HEK293 (cell line): ENCODE measurements at regions not wholly inside any gene's neighbourhood (a gene's known extent, or its start where the extent isn't known, plus 50 kb on each side); places are given as distances from the start of the nearest gene placed in this dataset.
"Not testable (repeated sequence)": the region's sequence is repeated elsewhere in the genome, so short reads cannot be mapped to it uniquely, and the experiment has no call there.

ENCODE experiments used
- CTCF ChIA-PET: fragments of 350-600 bp; formaldehyde crosslinking; extraction: SDS; loops from one replicate; lab custom pipeline; 2021; ENCODE audit warnings: antibody characterized with exemption; lab: Yijun Ruan, JAX
- POLR2A ChIA-PET: fragments of 300-600 bp; formaldehyde crosslinking; extraction: SDS; loops from one replicate; lab custom pipeline; 2020; ENCODE audit warnings: antibody characterized with exemption, inconsistent platforms; lab: Yijun Ruan, JAX
- H3K27ac ChIP-seq: fragments of 200-500 bp; sonication (Bioruptor generic); 2 replicates; pipeline ENCODE4 v1.5.1; 2014; ENCODE audit warnings: low read depth, low read length, control low read depth, inconsistent platforms; ENCODE audit errors: extremely low read depth
- H3K36me3 ChIP-seq, 2 experiments: fragments of 200-500 bp in 1 of 2; sonication (Bioruptor generic) in 1 of 2; 1 replicate in 1 of 2; 2 replicates in 1 of 2; pipeline ENCODE4 v1.5.1; 2014 to 2017; ENCODE audit warnings: inconsistent platforms in 2 of 2, low read length in 2 of 2; ENCODE audit not compliant: control insufficient read depth in 2 of 2, insufficient read depth in 1 of 2
- H3K4me1 ChIP-seq: fragments of 200-500 bp; sonication (Bioruptor generic); 2 replicates; pipeline ENCODE4 v1.5.1; 2014; ENCODE audit warnings: mild to moderate bottlenecking, low read length, inconsistent platforms; ENCODE audit not compliant: control insufficient read depth, insufficient read depth
- H3K4me3 ChIP-seq: 2 replicates; pipeline ENCODE4 v1.5.1; 2011; ENCODE audit warnings: low read depth, mild to moderate bottlenecking, control low read depth, low read length, moderate library complexity
- H3K9me3 ChIP-seq: fragments of 200-500 bp; sonication (Bioruptor generic); 2 replicates; pipeline ENCODE4 v1.5.1; 2014; ENCODE audit warnings: low read depth, low read length, inconsistent platforms; ENCODE audit not compliant: control insufficient read depth, insufficient read depth
- FEZF1 ChIP-seq: fragments of 450-650 bp; formaldehyde crosslinking; IDR thresholded peaks from 2 replicates; pipeline ENCODE4 v1.5.1; 2016; ENCODE audit warnings: missing biosample characterization, missing genetic modification characterization
- GLIS1 ChIP-seq: fragments of 450-650 bp; formaldehyde crosslinking; IDR thresholded peaks from 2 replicates; pipeline ENCODE4 v1.5.1; 2016; ENCODE audit warnings: missing biosample characterization, missing genetic modification characterization
- OVOL3 ChIP-seq: fragments of 450-650 bp; formaldehyde crosslinking; IDR thresholded peaks from 2 replicates; pipeline ENCODE4 v1.5.1; 2016; ENCODE audit warnings: missing biosample characterization, missing genetic modification characterization
- SETDB1 ChIP-seq: IDR thresholded peaks from one replicate; pipeline ENCODE4 v1.6.1; 2017; ENCODE audit warnings: mild to moderate bottlenecking, low read length, moderate library complexity, mixed read lengths; ENCODE audit not compliant: insufficient read length
- ZBTB21 ChIP-seq: fragments of 450-650 bp; formaldehyde crosslinking; IDR thresholded peaks from 2 replicates; pipeline ENCODE4 v1.5.1; 2017; ENCODE audit warnings: missing biosample characterization, missing genetic modification characterization
- ZNF138 ChIP-seq: fragments of 450-650 bp; formaldehyde crosslinking; IDR thresholded peaks from 2 replicates; pipeline ENCODE4 v1.5.1; 2016; ENCODE audit warnings: missing biosample characterization, missing genetic modification characterization, borderline replicate concordance
- ZNF529 ChIP-seq: fragments of 450-650 bp; formaldehyde crosslinking; IDR thresholded peaks from 2 replicates; pipeline ENCODE4 v1.5.1; 2017; ENCODE audit warnings: missing genetic modification characterization, missing biosample characterization; ENCODE audit not compliant: insufficient replicate concordance
- ZNF555 ChIP-seq: fragments of 450-650 bp; formaldehyde crosslinking; conservative IDR thresholded peaks from 2 replicates; pipeline ENCODE4 v1.5.1; 2017; ENCODE audit warnings: missing biosample characterization, mild to moderate bottlenecking, missing genetic modification characterization, inconsistent platforms
- ZNF624 ChIP-seq: fragments of 450-650 bp; formaldehyde crosslinking; IDR thresholded peaks from 2 replicates; pipeline ENCODE4 v1.5.1; 2017; ENCODE audit warnings: missing biosample characterization, missing genetic modification characterization
- ZNF677 ChIP-seq: fragments of 450-650 bp; IDR thresholded peaks from 2 replicates; pipeline ENCODE4 v1.5.0; 2018; ENCODE audit warnings: missing biosample characterization, mild to moderate bottlenecking, missing genetic modification characterization, moderate library complexity
- ZNF707 ChIP-seq: fragments of 450-650 bp; formaldehyde crosslinking; IDR thresholded peaks from 2 replicates; pipeline ENCODE4 v1.5.1; 2016; ENCODE audit warnings: missing biosample characterization, missing genetic modification characterization
- ZNF830 ChIP-seq: fragments of 450-650 bp; IDR thresholded peaks from 2 replicates; pipeline ENCODE4 v1.5.0; 2018; ENCODE audit warnings: missing biosample characterization, missing genetic modification characterization, low read depth, mild to moderate bottlenecking, moderate library complexity
- ZSCAN16 ChIP-seq: fragments of 450-650 bp; formaldehyde crosslinking; IDR thresholded peaks from 2 replicates; pipeline ENCODE4 v1.5.1; 2016; ENCODE audit warnings: missing biosample characterization, missing genetic modification characterization
- TF ChIP-seq, protein P1 (sequence below): fragments of 450-650 bp; formaldehyde crosslinking; IDR thresholded peaks from 2 replicates; pipeline ENCODE4 v1.5.1; 2016; ENCODE audit warnings: missing biosample characterization, missing genetic modification characterization
- TF ChIP-seq, protein P2 (sequence below): fragments of 450-650 bp; formaldehyde crosslinking; IDR thresholded peaks from 2 replicates; pipeline ENCODE4 v1.5.1; 2016; ENCODE audit warnings: missing biosample characterization, missing genetic modification characterization
- TF ChIP-seq, protein P3 (sequence below): fragments of 450-650 bp; formaldehyde crosslinking; IDR thresholded peaks from 2 replicates; pipeline ENCODE4 v1.5.1; 2016; ENCODE audit warnings: missing biosample characterization, missing genetic modification characterization
- TF ChIP-seq, protein P4 (sequence below): fragments of 450-650 bp; formaldehyde crosslinking; IDR thresholded peaks from 2 replicates; pipeline ENCODE4 v1.5.1; 2016; ENCODE audit warnings: missing biosample characterization, missing genetic modification characterization, borderline replicate concordance
- TF ChIP-seq, protein P5 (sequence below): fragments of 450-650 bp; formaldehyde crosslinking; IDR thresholded peaks from 2 replicates; pipeline ENCODE4 v1.5.1; 2016; ENCODE audit warnings: missing biosample characterization, missing genetic modification characterization

DNA sequence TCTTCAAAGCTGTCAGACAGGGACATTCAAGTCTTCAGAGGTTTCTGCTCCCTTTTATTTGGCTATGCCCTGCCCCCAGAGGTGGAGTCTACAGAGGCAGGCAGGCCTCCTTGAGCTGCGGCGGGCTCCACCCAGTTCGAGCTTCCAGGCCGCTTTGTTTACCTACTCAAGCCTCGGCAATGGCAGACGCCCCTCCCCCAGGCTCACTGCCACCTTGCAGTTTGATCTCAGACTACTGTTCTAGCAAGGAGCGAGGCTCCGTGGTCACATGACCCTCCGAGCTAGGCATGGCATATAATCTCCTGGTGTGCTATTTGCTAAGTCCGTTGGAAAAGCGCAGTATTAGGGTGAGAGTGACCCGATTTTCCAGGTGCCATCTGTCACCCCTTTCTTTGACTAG lies 462.6 kb upstream of the HS3ST5 start:
- H3K4me1 ChIP-seq, CTCF ChIA-PET, H3K36me3 ChIP-seq, H3K27ac ChIP-seq, H3K9me3 ChIP-seq, POLR2A ChIA-PET: not testable (repeated sequence)
- peak; percentile 49 for TF ChIP-seq SETDB1
- TF ChIP-seq, all 188 proteins: peak for 1; not testable (repeated sequence) for 187
- not testable (repeated sequence) for H3K4me3 ChIP-seq

DNA sequence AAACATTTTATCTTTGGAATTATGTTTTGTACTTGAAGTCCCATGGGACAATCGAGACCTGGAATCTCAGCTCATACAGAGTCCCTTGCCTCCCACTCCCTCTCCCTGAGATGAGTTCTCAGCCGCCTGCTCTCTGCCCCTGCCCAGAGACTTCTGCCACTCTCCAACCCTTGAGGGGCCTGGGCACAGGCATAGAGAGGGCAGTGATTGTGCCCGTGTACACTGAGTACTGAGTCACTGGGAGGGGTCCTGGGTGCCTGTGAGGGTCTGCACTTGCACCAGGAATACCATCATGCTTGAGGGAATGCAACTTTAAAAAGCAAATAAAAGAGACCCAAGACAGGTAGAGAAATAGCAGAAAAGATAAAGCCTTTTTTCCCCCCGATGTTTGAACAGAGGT lies 453.8 kb upstream of the HS3ST5 start:
- no peak overlapping the region for H3K27ac ChIP-seq
- H3K36me3 ChIP-seq, result no peaks in the 10 kb centered on the region
- no peaks in the 10 kb centered on the region for H3K4me1 ChIP-seq
- ChIA-PET CTCF (no interaction called here), POLR2A (no interaction called here)
- TF ChIP-seq, protein P1, sequence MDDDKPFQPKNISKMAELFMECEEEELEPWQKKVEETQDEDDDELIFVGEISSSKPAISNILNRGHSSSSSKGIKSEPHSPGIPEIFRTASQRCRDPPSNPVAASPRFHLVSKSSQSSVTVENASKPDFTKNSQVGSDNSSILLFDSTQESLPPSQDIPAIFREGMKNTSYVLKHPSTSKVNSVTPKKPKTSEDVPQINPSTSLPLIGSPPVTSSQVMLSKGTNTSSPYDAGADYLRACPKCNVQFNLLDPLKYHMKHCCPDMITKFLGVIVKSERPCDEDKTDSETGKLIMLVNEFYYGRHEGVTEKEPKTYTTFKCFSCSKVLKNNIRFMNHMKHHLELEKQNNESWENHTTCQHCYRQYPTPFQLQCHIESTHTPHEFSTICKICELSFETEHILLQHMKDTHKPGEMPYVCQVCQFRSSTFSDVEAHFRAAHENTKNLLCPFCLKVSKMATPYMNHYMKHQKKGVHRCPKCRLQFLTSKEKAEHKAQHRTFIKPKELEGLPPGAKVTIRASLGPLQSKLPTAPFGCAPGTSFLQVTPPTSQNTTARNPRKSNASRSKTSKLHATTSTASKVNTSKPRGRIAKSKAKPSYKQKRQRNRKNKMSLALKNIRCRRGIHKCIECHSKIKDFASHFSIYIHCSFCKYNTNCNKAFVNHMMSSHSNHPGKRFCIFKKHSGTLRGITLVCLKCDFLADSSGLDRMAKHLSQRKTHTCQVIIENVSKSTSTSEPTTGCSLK (tag by site-specific recombination), result no peak
- no peak for TF ChIP-seq FEZF1
- TF ChIP-seq, protein P2, sequence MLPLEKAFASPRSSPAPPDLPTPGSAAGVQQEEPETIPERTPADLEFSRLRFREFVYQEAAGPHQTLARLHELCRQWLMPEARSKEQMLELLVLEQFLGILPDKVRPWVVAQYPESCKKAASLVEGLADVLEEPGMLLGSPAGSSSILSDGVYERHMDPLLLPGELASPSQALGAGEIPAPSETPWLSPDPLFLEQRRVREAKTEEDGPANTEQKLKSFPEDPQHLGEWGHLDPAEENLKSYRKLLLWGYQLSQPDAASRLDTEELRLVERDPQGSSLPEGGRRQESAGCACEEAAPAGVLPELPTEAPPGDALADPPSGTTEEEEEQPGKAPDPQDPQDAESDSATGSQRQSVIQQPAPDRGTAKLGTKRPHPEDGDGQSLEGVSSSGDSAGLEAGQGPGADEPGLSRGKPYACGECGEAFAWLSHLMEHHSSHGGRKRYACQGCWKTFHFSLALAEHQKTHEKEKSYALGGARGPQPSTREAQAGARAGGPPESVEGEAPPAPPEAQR (tag by site-specific recombination), result no peak
- no peak for TF ChIP-seq GLIS1
- no peaks in the 10 kb centered on the region for H3K9me3 ChIP-seq
- no peak overlapping the region for H3K4me3 ChIP-seq

DNA sequence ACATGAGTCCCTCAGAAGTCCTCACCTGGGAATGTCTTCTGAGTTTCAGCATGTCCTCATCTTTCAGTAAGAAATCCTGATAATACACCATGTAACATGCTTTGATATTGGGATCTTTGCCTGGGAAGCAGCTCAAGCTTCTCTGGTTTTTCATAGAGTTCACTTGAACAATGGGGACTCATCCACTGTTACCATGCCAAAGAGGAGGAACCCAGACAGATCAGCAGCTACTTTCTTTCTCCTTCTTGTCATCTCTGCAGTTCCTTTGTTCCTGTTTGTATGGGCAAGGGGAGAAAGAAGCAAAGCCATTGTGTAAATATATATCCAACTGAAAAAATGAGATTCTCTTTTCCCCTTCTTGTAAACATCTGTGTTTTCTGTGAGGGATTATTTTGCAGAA lies 450.6 kb upstream of the HS3ST5 start:
- no peaks in the 10 kb centered on the region for H3K36me3 ChIP-seq
- no peak overlapping the region for H3K4me3 ChIP-seq
- POLR2A ChIA-PET, result no interaction called here
- H3K27ac ChIP-seq, result no peak overlapping the region
- CTCF ChIA-PET, result no interaction called here
- no peaks in the 10 kb centered on the region for H3K4me1 ChIP-seq
- H3K9me3 ChIP-seq, result no peaks in the 10 kb centered on the region
- TF ChIP-seq ZNF555 (tag by site-specific recombination) (no peak), ZNF830 (tag by site-specific recombination) (no peak), ZBTB21 (tag by site-specific recombination) (no peak), ZNF707 (tag by site-specific recombination) (no peak), ZNF529 (tag by site-specific recombination) (no peak), ZNF624 (tag by site-specific recombination) (no peak), OVOL3 (tag by site-specific recombination) (no peak), ZNF138 (tag by site-specific recombination) (no peak), ZSCAN16 (tag by site-specific recombination) (no peak), ZNF677 (tag by site-specific recombination) (no peak)
- TF ChIP-seq, protein P3, sequence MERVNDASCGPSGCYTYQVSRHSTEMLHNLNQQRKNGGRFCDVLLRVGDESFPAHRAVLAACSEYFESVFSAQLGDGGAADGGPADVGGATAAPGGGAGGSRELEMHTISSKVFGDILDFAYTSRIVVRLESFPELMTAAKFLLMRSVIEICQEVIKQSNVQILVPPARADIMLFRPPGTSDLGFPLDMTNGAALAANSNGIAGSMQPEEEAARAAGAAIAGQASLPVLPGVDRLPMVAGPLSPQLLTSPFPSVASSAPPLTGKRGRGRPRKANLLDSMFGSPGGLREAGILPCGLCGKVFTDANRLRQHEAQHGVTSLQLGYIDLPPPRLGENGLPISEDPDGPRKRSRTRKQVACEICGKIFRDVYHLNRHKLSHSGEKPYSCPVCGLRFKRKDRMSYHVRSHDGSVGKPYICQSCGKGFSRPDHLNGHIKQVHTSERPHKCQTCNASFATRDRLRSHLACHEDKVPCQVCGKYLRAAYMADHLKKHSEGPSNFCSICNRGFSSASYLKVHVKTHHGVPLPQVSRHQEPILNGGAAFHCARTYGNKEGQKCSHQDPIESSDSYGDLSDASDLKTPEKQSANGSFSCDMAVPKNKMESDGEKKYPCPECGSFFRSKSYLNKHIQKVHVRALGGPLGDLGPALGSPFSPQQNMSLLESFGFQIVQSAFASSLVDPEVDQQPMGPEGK (tag by site-specific recombination), result no peak
- TF ChIP-seq, protein P4, sequence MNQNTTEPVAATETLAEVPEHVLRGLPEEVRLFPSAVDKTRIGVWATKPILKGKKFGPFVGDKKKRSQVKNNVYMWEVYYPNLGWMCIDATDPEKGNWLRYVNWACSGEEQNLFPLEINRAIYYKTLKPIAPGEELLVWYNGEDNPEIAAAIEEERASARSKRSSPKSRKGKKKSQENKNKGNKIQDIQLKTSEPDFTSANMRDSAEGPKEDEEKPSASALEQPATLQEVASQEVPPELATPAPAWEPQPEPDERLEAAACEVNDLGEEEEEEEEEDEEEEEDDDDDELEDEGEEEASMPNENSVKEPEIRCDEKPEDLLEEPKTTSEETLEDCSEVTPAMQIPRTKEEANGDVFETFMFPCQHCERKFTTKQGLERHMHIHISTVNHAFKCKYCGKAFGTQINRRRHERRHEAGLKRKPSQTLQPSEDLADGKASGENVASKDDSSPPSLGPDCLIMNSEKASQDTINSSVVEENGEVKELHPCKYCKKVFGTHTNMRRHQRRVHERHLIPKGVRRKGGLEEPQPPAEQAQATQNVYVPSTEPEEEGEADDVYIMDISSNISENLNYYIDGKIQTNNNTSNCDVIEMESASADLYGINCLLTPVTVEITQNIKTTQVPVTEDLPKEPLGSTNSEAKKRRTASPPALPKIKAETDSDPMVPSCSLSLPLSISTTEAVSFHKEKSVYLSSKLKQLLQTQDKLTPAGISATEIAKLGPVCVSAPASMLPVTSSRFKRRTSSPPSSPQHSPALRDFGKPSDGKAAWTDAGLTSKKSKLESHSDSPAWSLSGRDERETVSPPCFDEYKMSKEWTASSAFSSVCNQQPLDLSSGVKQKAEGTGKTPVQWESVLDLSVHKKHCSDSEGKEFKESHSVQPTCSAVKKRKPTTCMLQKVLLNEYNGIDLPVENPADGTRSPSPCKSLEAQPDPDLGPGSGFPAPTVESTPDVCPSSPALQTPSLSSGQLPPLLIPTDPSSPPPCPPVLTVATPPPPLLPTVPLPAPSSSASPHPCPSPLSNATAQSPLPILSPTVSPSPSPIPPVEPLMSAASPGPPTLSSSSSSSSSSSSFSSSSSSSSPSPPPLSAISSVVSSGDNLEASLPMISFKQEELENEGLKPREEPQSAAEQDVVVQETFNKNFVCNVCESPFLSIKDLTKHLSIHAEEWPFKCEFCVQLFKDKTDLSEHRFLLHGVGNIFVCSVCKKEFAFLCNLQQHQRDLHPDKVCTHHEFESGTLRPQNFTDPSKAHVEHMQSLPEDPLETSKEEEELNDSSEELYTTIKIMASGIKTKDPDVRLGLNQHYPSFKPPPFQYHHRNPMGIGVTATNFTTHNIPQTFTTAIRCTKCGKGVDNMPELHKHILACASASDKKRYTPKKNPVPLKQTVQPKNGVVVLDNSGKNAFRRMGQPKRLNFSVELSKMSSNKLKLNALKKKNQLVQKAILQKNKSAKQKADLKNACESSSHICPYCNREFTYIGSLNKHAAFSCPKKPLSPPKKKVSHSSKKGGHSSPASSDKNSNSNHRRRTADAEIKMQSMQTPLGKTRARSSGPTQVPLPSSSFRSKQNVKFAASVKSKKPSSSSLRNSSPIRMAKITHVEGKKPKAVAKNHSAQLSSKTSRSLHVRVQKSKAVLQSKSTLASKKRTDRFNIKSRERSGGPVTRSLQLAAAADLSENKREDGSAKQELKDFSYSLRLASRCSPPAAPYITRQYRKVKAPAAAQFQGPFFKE (tag by site-specific recombination), result no peak
- TF ChIP-seq, protein P5, sequence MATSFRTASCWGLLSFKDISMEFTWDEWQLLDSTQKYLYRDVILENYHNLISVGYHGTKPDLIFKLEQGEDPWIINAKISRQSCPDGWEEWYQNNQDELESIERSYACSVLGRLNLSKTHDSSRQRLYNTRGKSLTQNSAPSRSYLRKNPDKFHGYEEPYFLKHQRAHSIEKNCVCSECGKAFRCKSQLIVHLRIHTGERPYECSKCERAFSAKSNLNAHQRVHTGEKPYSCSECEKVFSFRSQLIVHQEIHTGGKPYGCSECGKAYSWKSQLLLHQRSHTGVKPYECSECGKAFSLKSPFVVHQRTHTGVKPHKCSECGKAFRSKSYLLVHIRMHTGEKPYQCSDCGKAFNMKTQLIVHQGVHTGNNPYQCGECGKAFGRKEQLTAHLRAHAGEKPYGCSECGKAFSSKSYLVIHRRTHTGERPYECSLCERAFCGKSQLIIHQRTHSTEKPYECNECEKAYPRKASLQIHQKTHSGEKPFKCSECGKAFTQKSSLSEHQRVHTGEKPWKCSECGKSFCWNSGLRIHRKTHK (tag by site-specific recombination), result no peak
